ENCODE measurements at regions not wholly inside any gene's neighbourhood (a gene's known extent, or its start where the extent isn't known, plus 50 kb on each side); places are given as distances from the start of the nearest gene placed in this dataset.

DNA sequence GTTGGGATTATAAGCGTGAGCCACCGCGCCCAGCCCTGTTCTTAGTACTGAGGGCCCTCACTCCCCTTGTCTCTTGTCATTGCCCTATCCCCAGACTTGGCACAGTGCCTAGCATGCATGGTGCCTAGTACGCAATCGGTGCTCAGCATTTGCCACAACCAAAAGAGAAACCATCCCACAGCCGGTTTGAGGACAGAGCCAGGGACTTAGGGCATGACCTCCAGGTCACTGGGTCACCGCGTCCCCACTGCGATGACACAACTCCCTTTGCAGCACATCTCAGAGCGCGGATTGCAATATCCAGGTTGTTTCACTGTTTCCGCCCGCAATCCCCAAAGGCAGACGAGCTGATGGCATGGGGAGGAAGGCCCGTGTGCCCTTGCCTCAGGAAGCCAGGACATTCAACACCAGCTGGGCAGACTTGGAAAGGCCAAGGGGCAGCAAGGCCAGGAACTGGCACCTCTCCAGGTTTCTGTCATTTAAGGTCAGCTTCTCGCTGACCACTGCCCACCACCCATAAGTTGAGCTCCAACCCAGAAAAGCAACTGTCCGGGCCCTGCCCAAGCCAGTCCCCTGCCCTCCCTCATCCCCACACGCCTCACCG, 274.5 kb downstream of the MRTFB start:
- Histone ChIP-seq H3K36me3 (ENCODE audit: control insufficient read depth in 4 of 4, insufficient read depth in 3 of 4, low read depth in 1 of 4, low read length in 3 of 4) (no peaks in the 10 kb centered on the region), H3K27ac (ENCODE audit: low read depth in 1 of 2, low read length in 2 of 2) (peak overlapping the region; percentile 55 to 85), H3K4me1 (ENCODE audit: control insufficient read depth in 4 of 4, insufficient read depth in 4 of 4, low read length in 3 of 4) (peaks cover 2 to 20% (median 10%) of the 10 kb centered on the region in 4 donors), H3K9me3 (ENCODE audit: control insufficient read depth in 4 of 4, low read length in 3 of 4) (no peaks in the 10 kb centered on the region), H3K9ac (ENCODE audit: low read depth in 1 of 2, low read length in 2 of 2) (no peak overlapping the region), H3K27me3 (ENCODE audit: control insufficient read depth in 4 of 4, insufficient read depth in 4 of 4, low read length in 3 of 4) (no peaks in the 10 kb centered on the region), H3K4me3 (ENCODE audit: low read depth in 1 of 3, low read length in 3 of 3) (no peak overlapping the region)
- TF ChIP-seq REST (IDR thresholded peaks at IDR 0.05): peak; percentile 72
- peak; percentile 25 for TF ChIP-seq HNF4G (IDR thresholded peaks at IDR 0.05)
- peak; percentile 69 to 92 for TF ChIP-seq EGR1 (IDR thresholded peaks at IDR 0.05; ENCODE audit: low read depth in 2 of 2)
- no peak for TF ChIP-seq CTCF (IDR thresholded peaks at IDR 0.05; ENCODE audit: low read depth, low read length, missing input control)
- TF ChIP-seq RAD21 (IDR thresholded peaks at IDR 0.05): peak; percentile 67 to 74
- TF ChIP-seq, protein P1, sequence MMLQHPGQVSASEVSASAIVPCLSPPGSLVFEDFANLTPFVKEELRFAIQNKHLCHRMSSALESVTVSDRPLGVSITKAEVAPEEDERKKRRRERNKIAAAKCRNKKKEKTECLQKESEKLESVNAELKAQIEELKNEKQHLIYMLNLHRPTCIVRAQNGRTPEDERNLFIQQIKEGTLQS (IDR thresholded peaks at IDR 0.05): peak; percentile 98
- peak in 1 of 2 donors; percentile 59 for TF ChIP-seq GABPA (IDR thresholded peaks at IDR 0.05 in 1 of 2, conservative IDR thresholded peaks at IDR 0.05 in 1 of 2)
- TF ChIP-seq NR2F2 (IDR thresholded peaks at IDR 0.05): peak; percentile 94
- TF ChIP-seq SP1 (IDR thresholded peaks at IDR 0.05): peak; percentile 99
- TF ChIP-seq HNF4A (conservative IDR thresholded peaks at IDR 0.05): peak; percentile 87 to 88
- peak; percentile 76 for TF ChIP-seq YY1 (IDR thresholded peaks at IDR 0.05)
- TF ChIP-seq, protein P2, sequence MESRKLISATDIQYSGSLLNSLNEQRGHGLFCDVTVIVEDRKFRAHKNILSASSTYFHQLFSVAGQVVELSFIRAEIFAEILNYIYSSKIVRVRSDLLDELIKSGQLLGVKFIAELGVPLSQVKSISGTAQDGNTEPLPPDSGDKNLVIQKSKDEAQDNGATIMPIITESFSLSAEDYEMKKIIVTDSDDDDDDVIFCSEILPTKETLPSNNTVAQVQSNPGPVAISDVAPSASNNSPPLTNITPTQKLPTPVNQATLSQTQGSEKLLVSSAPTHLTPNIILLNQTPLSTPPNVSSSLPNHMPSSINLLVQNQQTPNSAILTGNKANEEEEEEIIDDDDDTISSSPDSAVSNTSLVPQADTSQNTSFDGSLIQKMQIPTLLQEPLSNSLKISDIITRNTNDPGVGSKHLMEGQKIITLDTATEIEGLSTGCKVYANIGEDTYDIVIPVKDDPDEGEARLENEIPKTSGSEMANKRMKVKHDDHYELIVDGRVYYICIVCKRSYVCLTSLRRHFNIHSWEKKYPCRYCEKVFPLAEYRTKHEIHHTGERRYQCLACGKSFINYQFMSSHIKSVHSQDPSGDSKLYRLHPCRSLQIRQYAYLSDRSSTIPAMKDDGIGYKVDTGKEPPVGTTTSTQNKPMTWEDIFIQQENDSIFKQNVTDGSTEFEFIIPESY (IDR thresholded peaks at IDR 0.05): peak; percentile 79
- peak; percentile 85 to 94 for TF ChIP-seq JUND (IDR thresholded peaks at IDR 0.05)
- peak; percentile 77 for TF ChIP-seq FOXA1 (IDR thresholded peaks at IDR 0.05)
- peak; percentile 84 for TF ChIP-seq FOXA2 (IDR thresholded peaks at IDR 0.05)
- no peak for TF ChIP-seq TAF1 (conservative IDR thresholded peaks at IDR 0.05)
- TF ChIP-seq, protein P3, sequence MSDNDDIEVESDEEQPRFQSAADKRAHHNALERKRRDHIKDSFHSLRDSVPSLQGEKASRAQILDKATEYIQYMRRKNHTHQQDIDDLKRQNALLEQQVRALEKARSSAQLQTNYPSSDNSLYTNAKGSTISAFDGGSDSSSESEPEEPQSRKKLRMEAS (IDR thresholded peaks at IDR 0.05): peak; percentile 97
- TF ChIP-seq RXRA (IDR thresholded peaks at IDR 0.05): peak; percentile 100
- 40% methylated on average over 19 of the region's 19 CpGs for WGBS
- peak; percentile 41 for DNase-seq (ENCODE audit: low spot score)
